DND-41 (cell line): ENCODE measurements at regions not wholly inside any gene's neighbourhood (a gene's known extent, or its start where the extent isn't known, plus 50 kb on each side); places are given as distances from the start of the nearest gene placed in this dataset.

ENCODE experiments used
- ATAC-seq: fragments of 200-7000 bp; cut with Tn5 transposase; 3 replicates; pipeline ENCODE4 v1.9.1; 2021; ENCODE audit warnings: low read depth; ENCODE audit not compliant: insufficient read depth
- DNase-seq: peaks from one replicate; pipeline ENCODE4 v3.0.0-alpha.2; 2020
- H2AFZ ChIP-seq: 2 replicates; pipeline ENCODE4 v1.6.0; 2012; ENCODE audit warnings: low read depth, low read length
- H3K27ac ChIP-seq: 2 replicates; pipeline ENCODE4 v1.5.1; 2012; ENCODE audit warnings: low read length, inconsistent platforms
- H3K27me3 ChIP-seq: fragments of 200-600 bp; sonication (generic); 2 replicates; pipeline ENCODE4 v1.6.0; 2012; ENCODE audit warnings: low read length, mild to moderate bottlenecking, inconsistent platforms; ENCODE audit not compliant: insufficient read depth, poor library complexity
- H3K36me3 ChIP-seq: 2 replicates; pipeline ENCODE4 v1.5.1; 2012; ENCODE audit warnings: low read length, inconsistent platforms; ENCODE audit not compliant: insufficient read depth
- H3K4me1 ChIP-seq: 2 replicates; pipeline ENCODE4 v1.5.1; 2012; ENCODE audit warnings: mild to moderate bottlenecking, low read length; ENCODE audit not compliant: insufficient read depth
- H3K4me2 ChIP-seq: 2 replicates; pipeline ENCODE4 v1.6.0; 2012; ENCODE audit warnings: mild to moderate bottlenecking, moderate library complexity, low read length, inconsistent platforms; ENCODE audit not compliant: insufficient read depth
- H3K4me3 ChIP-seq, 2 experiments: fragments of 200-600 bp in 1 of 2; shearing (Covaris generic) in 1 of 2; 2 replicates each; pipeline ENCODE4 v1.5.1; 2012 to 2016; ENCODE audit warnings: inconsistent platforms in 2 of 2, low read length in 2 of 2, mild to moderate bottlenecking in 2 of 2, low read depth in 1 of 2, moderate library complexity in 1 of 2
- H3K79me2 ChIP-seq: 2 replicates; pipeline ENCODE4 v1.6.0; 2012; ENCODE audit warnings: low read length, inconsistent platforms; ENCODE audit not compliant: insufficient read depth
- H3K9ac ChIP-seq: 2 replicates; pipeline ENCODE4 v1.6.0; 2012; ENCODE audit warnings: low read depth, mild to moderate bottlenecking, inconsistent platforms, low read length, moderate library complexity
- H3K9me3 ChIP-seq: 2 replicates; pipeline ENCODE4 v1.5.1; 2012; ENCODE audit warnings: low read length, moderate library complexity, mild to moderate bottlenecking, inconsistent platforms; ENCODE audit not compliant: insufficient read depth, severe bottlenecking
- H4K20me1 ChIP-seq: 2 replicates; pipeline ENCODE4 v1.6.0; 2012; ENCODE audit warnings: low read length; ENCODE audit not compliant: insufficient read depth
- EZH2 ChIP-seq: IDR thresholded peaks from 3 replicates; pipeline ENCODE4 v1.6.1; 2012; ENCODE audit warnings: borderline replicate concordance, low read depth, mild to moderate bottlenecking, moderate library complexity, low read length, inconsistent platforms; ENCODE audit not compliant: severe bottlenecking
- TF ChIP-seq, protein P1 (sequence below): IDR thresholded peaks from 2 replicates; pipeline ENCODE4 v1.5.1; 2012; ENCODE audit warnings: borderline replicate concordance, low read length, moderate library complexity, mild to moderate bottlenecking; ENCODE audit not compliant: poor library complexity, severe bottlenecking; ENCODE audit errors: extremely low read depth

DNA sequence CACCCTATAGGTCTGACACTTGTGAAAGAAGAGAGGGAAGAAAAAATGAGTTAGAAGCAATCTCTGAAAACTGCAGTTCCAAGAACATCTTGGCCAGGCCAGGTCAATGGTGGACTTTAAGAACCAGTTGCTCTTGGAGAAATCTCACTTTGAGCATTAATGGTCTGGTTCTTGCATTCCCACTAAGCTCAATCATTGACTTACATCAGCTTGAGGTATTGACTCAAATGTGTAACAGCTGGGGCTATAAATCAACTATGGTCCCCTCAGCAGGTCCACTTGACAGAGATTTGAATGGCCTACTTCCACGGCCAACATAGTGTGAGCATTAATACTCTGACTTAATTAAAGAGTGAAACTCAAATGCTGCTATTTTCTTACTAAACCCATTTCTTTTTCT lies 357.8 kb upstream of the RGMB start:
- DNase-seq (no peak), ATAC-seq (no peak)
- H3K4me3 ChIP-seq: no peak overlapping the region

DNA sequence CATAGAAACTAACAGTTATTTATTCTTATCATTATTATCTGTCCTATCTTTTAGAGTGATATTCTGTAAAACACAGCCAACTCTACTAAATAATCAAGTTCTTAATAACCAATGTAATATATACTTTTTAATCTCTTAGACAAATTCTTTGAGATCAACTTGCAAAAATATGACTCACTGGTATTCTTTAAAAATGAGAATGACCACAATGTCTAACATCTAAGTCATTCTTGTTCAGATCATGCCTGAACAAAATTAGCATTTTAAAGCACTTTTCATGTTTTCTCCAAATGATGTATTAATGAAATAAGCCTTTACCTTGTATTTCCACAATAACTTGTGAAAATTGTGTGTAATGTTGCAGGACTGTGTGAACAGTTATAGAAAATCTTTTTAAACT lies 356.9 kb upstream of the RGMB start:
- TF ChIP-seq, protein P1, sequence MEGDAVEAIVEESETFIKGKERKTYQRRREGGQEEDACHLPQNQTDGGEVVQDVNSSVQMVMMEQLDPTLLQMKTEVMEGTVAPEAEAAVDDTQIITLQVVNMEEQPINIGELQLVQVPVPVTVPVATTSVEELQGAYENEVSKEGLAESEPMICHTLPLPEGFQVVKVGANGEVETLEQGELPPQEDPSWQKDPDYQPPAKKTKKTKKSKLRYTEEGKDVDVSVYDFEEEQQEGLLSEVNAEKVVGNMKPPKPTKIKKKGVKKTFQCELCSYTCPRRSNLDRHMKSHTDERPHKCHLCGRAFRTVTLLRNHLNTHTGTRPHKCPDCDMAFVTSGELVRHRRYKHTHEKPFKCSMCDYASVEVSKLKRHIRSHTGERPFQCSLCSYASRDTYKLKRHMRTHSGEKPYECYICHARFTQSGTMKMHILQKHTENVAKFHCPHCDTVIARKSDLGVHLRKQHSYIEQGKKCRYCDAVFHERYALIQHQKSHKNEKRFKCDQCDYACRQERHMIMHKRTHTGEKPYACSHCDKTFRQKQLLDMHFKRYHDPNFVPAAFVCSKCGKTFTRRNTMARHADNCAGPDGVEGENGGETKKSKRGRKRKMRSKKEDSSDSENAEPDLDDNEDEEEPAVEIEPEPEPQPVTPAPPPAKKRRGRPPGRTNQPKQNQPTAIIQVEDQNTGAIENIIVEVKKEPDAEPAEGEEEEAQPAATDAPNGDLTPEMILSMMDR: no peak
- TF ChIP-seq EZH2: no peak
- Histone ChIP-seq H3K36me3 (no peaks in the 10 kb centered on the region), H3K27ac (no peak overlapping the region)

More for the DNA sequence above, 357.8 kb upstream of the RGMB start:
- no peak overlapping the region for H3K9ac ChIP-seq
- no peaks in the 10 kb centered on the region for H3K9me3 ChIP-seq
- H3K4me1 ChIP-seq: no peaks in the 10 kb centered on the region
- no peak overlapping the region for H3K4me2 ChIP-seq
- no peaks in the 10 kb centered on the region for H4K20me1 ChIP-seq
- H3K36me3 ChIP-seq: no peaks in the 10 kb centered on the region
- no peaks in the 10 kb centered on the region for H3K27me3 ChIP-seq
- H3K79me2 ChIP-seq: no peaks in the 10 kb centered on the region
- H3K27ac ChIP-seq: no peak overlapping the region
- TF ChIP-seq, protein P1: no peak
- TF ChIP-seq EZH2: no peak
- H2AFZ ChIP-seq: no peak overlapping the region

DNA sequence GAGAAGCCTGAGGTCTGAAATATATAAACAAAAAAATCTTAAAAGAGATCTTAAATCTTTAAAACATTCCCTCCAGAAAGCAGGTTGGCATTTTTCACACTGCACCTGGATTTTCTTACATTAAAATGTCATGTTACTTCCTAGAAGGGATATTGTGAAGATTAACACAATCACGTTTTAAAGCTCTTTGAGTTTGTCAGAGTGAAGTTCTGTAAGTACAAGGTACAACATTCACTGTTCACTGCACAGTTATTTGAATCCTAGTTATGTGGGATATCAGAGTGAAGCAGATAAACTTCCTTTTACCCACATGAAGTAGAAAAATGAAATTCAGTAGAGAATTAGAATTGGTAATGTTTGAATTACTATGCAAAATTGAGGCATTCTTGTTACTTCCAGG lies 353.6 kb upstream of the RGMB start:
- H2AFZ ChIP-seq: no peak overlapping the region
- no peaks in the 10 kb centered on the region for H3K4me1 ChIP-seq
- TF ChIP-seq, protein P1: no peak
- TF ChIP-seq EZH2: no peak
- no peak for ATAC-seq
- no peaks in the 10 kb centered on the region for H3K9me3 ChIP-seq
- H3K36me3 ChIP-seq: no peaks in the 10 kb centered on the region
- no peak overlapping the region for H3K27ac ChIP-seq
- H3K27me3 ChIP-seq: no peaks in the 10 kb centered on the region
- H4K20me1 ChIP-seq: no peaks in the 10 kb centered on the region
- no peak overlapping the region for H3K4me3 ChIP-seq
- no peak for DNase-seq
- no peaks in the 10 kb centered on the region for H3K79me2 ChIP-seq
- H3K4me2 ChIP-seq: no peak overlapping the region
- H3K9ac ChIP-seq: no peak overlapping the region

More for the DNA sequence above, 356.9 kb upstream of the RGMB start:
- no peaks in the 10 kb centered on the region for H3K9me3 ChIP-seq
- ATAC-seq (no peak), DNase-seq (no peak)
- H3K4me3 ChIP-seq: no peak overlapping the region
- no peak overlapping the region for H2AFZ ChIP-seq
- H4K20me1 ChIP-seq: no peaks in the 10 kb centered on the region
- H3K27me3 ChIP-seq: no peaks in the 10 kb centered on the region
- no peak overlapping the region for H3K9ac ChIP-seq
- no peak overlapping the region for H3K4me2 ChIP-seq
- no peaks in the 10 kb centered on the region for H3K79me2 ChIP-seq
- no peaks in the 10 kb centered on the region for H3K4me1 ChIP-seq
